ENCODE measurements at regions not wholly inside any gene's neighbourhood (a gene's known extent, or its start where the extent isn't known, plus 50 kb on each side); places are given as distances from the start of the nearest gene placed in this dataset.

GRCh38 chr5:4905674-4906520 lies 234.2 kb upstream of the ADAMTS16 start:
- no peaks in the 10 kb centered on the region for H3K27me3 ChIP-seq (replicated peaks; ENCODE audit: control insufficient read depth, insufficient read depth, low read length)
- intact Hi-C loops (cut with micrococcal nuclease; ENCODE audit: unreplicated experiment), result no loop called here
- POLR2A ChIA-PET, result no interaction called here
- H3K4me1 ChIP-seq, result no peaks in the 10 kb centered on the region
- Mint-ChIP-seq H3K27ac (ENCODE audit: unreplicated experiment) (no peak overlapping the region), H3K27me3 (ENCODE audit: insufficient read depth, unreplicated experiment) (peaks cover 5% of the 10 kb centered on the region), H3K9me3 (ENCODE audit: unreplicated experiment) (no peaks in the 10 kb centered on the region), H3K4me3 (ENCODE audit: unreplicated experiment) (no peak overlapping the region), H3K36me3 (ENCODE audit: insufficient read depth, unreplicated experiment) (no peaks in the 10 kb centered on the region), H3K4me1 (ENCODE audit: low read depth, unreplicated experiment) (no peaks in the 10 kb centered on the region)
- H3K9me3 ChIP-seq, result no peaks in the 10 kb centered on the region
- CTCF ChIA-PET, result no interaction called here
- TF ChIP-seq CTCF (IDR thresholded peaks at IDR 0.05; ENCODE audit: insufficient read depth in 1 of 2, low read depth in 1 of 2, low read length in 1 of 2, severe bottlenecking in 1 of 2, unreplicated experiment in 1 of 2), result peak; percentile 28 to 31
- BruUV-seq (replicated peaks), result no TSS peak
- peak in 1 of 2 experiments; percentile 11 for DNase-seq
- H3K36me3 ChIP-seq (ENCODE audit: control insufficient read depth, insufficient read depth, low read length), result no peaks in the 10 kb centered on the region
- no peak overlapping the region for H3K4me3 ChIP-seq (ENCODE audit: low read depth, low read length)

GRCh38 chr5:4906786-4907185 lies 233.3 kb upstream of the ADAMTS16 start:
- no peaks in the 10 kb centered on the region for H3K27me3 ChIP-seq (replicated peaks; ENCODE audit: control insufficient read depth, insufficient read depth, low read length)
- CTCF ChIA-PET, result no interaction called here
- no peaks in the 10 kb centered on the region for H3K9me3 ChIP-seq
- Mint-ChIP-seq H3K36me3 (ENCODE audit: insufficient read depth, unreplicated experiment) (no peaks in the 10 kb centered on the region), H3K27me3 (ENCODE audit: insufficient read depth, unreplicated experiment) (peaks cover 2% of the 10 kb centered on the region), H3K4me3 (ENCODE audit: unreplicated experiment) (no peak overlapping the region), H3K4me1 (ENCODE audit: low read depth, unreplicated experiment) (no peaks in the 10 kb centered on the region), H3K9me3 (ENCODE audit: unreplicated experiment) (no peaks in the 10 kb centered on the region), H3K27ac (ENCODE audit: unreplicated experiment) (no peak overlapping the region)
- H3K36me3 ChIP-seq (ENCODE audit: control insufficient read depth, insufficient read depth, low read length), result no peaks in the 10 kb centered on the region
- POLR2A ChIA-PET, result no interaction called here
- H3K4me1 ChIP-seq, result no peaks in the 10 kb centered on the region
- H3K4me3 ChIP-seq (ENCODE audit: low read depth, low read length), result no peak overlapping the region
- DNase-seq, result no peak
- no peak for TF ChIP-seq CTCF (IDR thresholded peaks at IDR 0.05; ENCODE audit: insufficient read depth in 1 of 2, low read depth in 1 of 2, low read length in 1 of 2, severe bottlenecking in 1 of 2, unreplicated experiment in 1 of 2)
- BruUV-seq (replicated peaks), result no TSS peak
- intact Hi-C loops (cut with micrococcal nuclease; ENCODE audit: unreplicated experiment), result no loop called here

- Histone ChIP-seq H3K9me3 (no peaks in the 10 kb centered on the region), H3K36me3 (ENCODE audit: control insufficient read depth, insufficient read depth, low read length) (no peaks in the 10 kb centered on the region), H3K4me1 (no peaks in the 10 kb centered on the region), H3K27me3 (replicated peaks; ENCODE audit: control insufficient read depth, insufficient read depth, low read length) (no peaks in the 10 kb centered on the region), H3K4me3 (ENCODE audit: low read depth, low read length) (no peak overlapping the region)
- intact Hi-C loops (cut with micrococcal nuclease; ENCODE audit: unreplicated experiment), result no loop called here
- H3K27me3 Mint-ChIP-seq (ENCODE audit: insufficient read depth, unreplicated experiment), result peaks cover 2% of the 10 kb centered on the region
- TF ChIP-seq CTCF (IDR thresholded peaks at IDR 0.05; ENCODE audit: insufficient read depth in 1 of 2, low read depth in 1 of 2, low read length in 1 of 2, severe bottlenecking in 1 of 2, unreplicated experiment in 1 of 2), result no peak
- no TSS peak for BruUV-seq (replicated peaks)
- H3K27ac Mint-ChIP-seq (ENCODE audit: unreplicated experiment), result no peak overlapping the region
- H3K4me1 Mint-ChIP-seq (ENCODE audit: low read depth, unreplicated experiment), result no peaks in the 10 kb centered on the region
- ChIA-PET POLR2A (no interaction called here), CTCF (no interaction called here)
- H3K36me3 Mint-ChIP-seq (ENCODE audit: insufficient read depth, unreplicated experiment), result no peaks in the 10 kb centered on the region
- no peak overlapping the region for H3K4me3 Mint-ChIP-seq (ENCODE audit: unreplicated experiment)
- no peaks in the 10 kb centered on the region for H3K9me3 Mint-ChIP-seq (ENCODE audit: unreplicated experiment)
- no peak for DNase-seq
These were observed 232.6 kb upstream of the ADAMTS16 start for GRCh38 chr5:4907571-4907970.

Data from Caco-2 (cell line).